H9 (cell line): ENCODE measurements at regions not wholly inside any gene's neighbourhood (a gene's known extent, or its start where the extent isn't known, plus 50 kb on each side); places are given as distances from the start of the nearest gene placed in this dataset.

Experiments used
- DNase-seq: peaks from one replicate; pipeline ENCODE4 v3.0.0-alpha.2; 2017
- H2AFZ ChIP-seq: one replicate; pipeline ENCODE4 v1.6.1; 2013; ENCODE audit warnings: mild to moderate bottlenecking, low read length, control low read depth, moderate library complexity
- H2AK5ac ChIP-seq: 2 replicates; pipeline ENCODE4 v1.6.1; 2013; ENCODE audit warnings: low read length, control low read depth, mixed read lengths; ENCODE audit not compliant: insufficient read length
- H2BK120ac ChIP-seq: one replicate; pipeline ENCODE4 v1.6.1; 2013; ENCODE audit warnings: low read depth, mild to moderate bottlenecking, low read length, control low read depth, inconsistent platforms; ENCODE audit not compliant: poor library complexity, severe bottlenecking
- H2BK12ac ChIP-seq: 2 replicates; pipeline ENCODE4 v1.6.1; 2013; ENCODE audit warnings: low read length, control low read depth, mixed read lengths, low read depth; ENCODE audit not compliant: insufficient read length
- H2BK15ac ChIP-seq: 2 replicates; pipeline ENCODE4 v1.6.1; 2013; ENCODE audit warnings: low read depth, low read length, control low read depth
- H2BK20ac ChIP-seq: one replicate; pipeline ENCODE4 v1.6.1; 2013; ENCODE audit warnings: low read depth, mild to moderate bottlenecking, low read length, control low read depth, inconsistent platforms; ENCODE audit not compliant: poor library complexity, severe bottlenecking
- H2BK5ac ChIP-seq: 2 replicates; pipeline ENCODE4 v1.6.1; 2013; ENCODE audit warnings: low read length, control low read depth, mixed read lengths; ENCODE audit not compliant: insufficient read length
- H3K14ac ChIP-seq: 2 replicates; pipeline ENCODE4 v1.6.1; 2013; ENCODE audit warnings: low read length, control low read depth; ENCODE audit not compliant: insufficient read depth
- H3K18ac ChIP-seq: 2 replicates; pipeline ENCODE4 v1.6.1; 2013; ENCODE audit warnings: low read depth, mild to moderate bottlenecking, mixed read lengths, low read length, control low read depth; ENCODE audit not compliant: insufficient read length
- H3K23ac ChIP-seq: 2 replicates; pipeline ENCODE4 v1.6.1; 2013; ENCODE audit warnings: low read length, control low read depth, mixed read lengths, low read depth; ENCODE audit not compliant: insufficient read length
- H3K23me2 ChIP-seq: 2 replicates; pipeline ENCODE4 v1.6.1; 2013; ENCODE audit warnings: low read depth, mild to moderate bottlenecking, mixed read lengths, low read length, control low read depth; ENCODE audit not compliant: insufficient read length, poor library complexity, severe bottlenecking
- H3K27ac ChIP-seq: 2 replicates; pipeline ENCODE4 v1.5.1; 2013; ENCODE audit warnings: low read length, control low read depth, mixed read lengths, low read depth; ENCODE audit not compliant: insufficient read length
- H3K27me3 ChIP-seq: 2 replicates; pipeline ENCODE4 v1.6.1; 2013; ENCODE audit warnings: low read length, control low read depth, inconsistent platforms; ENCODE audit not compliant: insufficient read depth
- H3K4ac ChIP-seq: 2 replicates; pipeline ENCODE4 v1.6.1; 2013; ENCODE audit warnings: low read depth, mild to moderate bottlenecking, control low read depth, inconsistent platforms, low read length, moderate library complexity
- H3K4me1 ChIP-seq: 2 replicates; pipeline ENCODE4 v1.6.1; 2013; ENCODE audit warnings: low read length, control low read depth, inconsistent platforms; ENCODE audit not compliant: insufficient read depth
- H3K4me2 ChIP-seq: 2 replicates; pipeline ENCODE4 v1.6.1; 2013; ENCODE audit warnings: low read length, control low read depth, mixed read lengths; ENCODE audit not compliant: insufficient read length, insufficient read depth
- H3K56ac ChIP-seq: 2 replicates; pipeline ENCODE4 v1.6.1; 2013; ENCODE audit warnings: low read depth, mild to moderate bottlenecking, mixed read lengths, low read length, control low read depth; ENCODE audit not compliant: insufficient read length
- H3K79me1 ChIP-seq: 2 replicates; pipeline ENCODE4 v1.6.1; 2013; ENCODE audit warnings: low read depth, mild to moderate bottlenecking, moderate library complexity, low read length, control low read depth, inconsistent platforms; ENCODE audit not compliant: insufficient read depth, poor library complexity, severe bottlenecking
- H3K79me2 ChIP-seq: 2 replicates; pipeline ENCODE4 v1.6.1; 2013; ENCODE audit warnings: low read length, control low read depth, inconsistent platforms; ENCODE audit not compliant: insufficient read depth
- H3K9ac ChIP-seq: 2 replicates; pipeline ENCODE4 v1.6.1; 2013; ENCODE audit warnings: low read length, control low read depth, mixed read lengths; ENCODE audit not compliant: insufficient read length; ENCODE audit errors: extremely low read depth
- H3K9me3 ChIP-seq: one replicate; pipeline ENCODE4 v1.6.1; 2013; ENCODE audit warnings: low read depth, low read length, inconsistent platforms; ENCODE audit not compliant: control insufficient read depth
- H3T11ph ChIP-seq: one replicate; pipeline ENCODE4 v1.6.1; 2013; ENCODE audit warnings: mild to moderate bottlenecking, low read length, control low read depth, inconsistent platforms
- H4K20me1 ChIP-seq: one replicate; pipeline ENCODE4 v1.6.1; 2013; ENCODE audit not compliant: control insufficient read depth, insufficient read length, insufficient read depth
- H4K5ac ChIP-seq: 2 replicates; pipeline ENCODE4 v1.6.1; 2013; ENCODE audit warnings: low read depth, mild to moderate bottlenecking, mixed read lengths, low read length, control low read depth; ENCODE audit not compliant: insufficient read length
- H4K8ac ChIP-seq: replicated peaks from 2 replicates; pipeline ENCODE4 v1.6.1; 2013; ENCODE audit warnings: low read length, control low read depth, mixed read lengths, low read depth; ENCODE audit not compliant: insufficient read length
- H4K91ac ChIP-seq: 2 replicates; pipeline ENCODE4 v1.6.1; 2013; ENCODE audit warnings: low read depth, mild to moderate bottlenecking, moderate library complexity, mixed read lengths, low read length, control low read depth; ENCODE audit not compliant: insufficient read length
- H3K27ac Mint-ChIP-seq, 3 experiments: 2 replicates in 2 of 3; 3 replicates in 1 of 3; pipeline ENCODE4 v1.8.0; 2020 to 2021; ENCODE audit warnings: mixed read lengths in 3 of 3, mild to moderate bottlenecking in 1 of 3, moderate library complexity in 1 of 3
- H3K27me3 Mint-ChIP-seq: 2 replicates; pipeline ENCODE4 v1.8.0; 2021; ENCODE audit warnings: low read depth, mild to moderate bottlenecking, moderate library complexity, mixed read lengths
- H3K36me3 Mint-ChIP-seq, 3 experiments: 2 replicates in 2 of 3; 3 replicates in 1 of 3; pipeline ENCODE4 v1.8.0; 2020 to 2021; ENCODE audit warnings: low read depth in 3 of 3, mixed read lengths in 3 of 3; ENCODE audit not compliant: insufficient read depth in 1 of 3
- H3K4me1 Mint-ChIP-seq, 2 experiments: 2 replicates each; pipeline ENCODE4 v1.8.0; 2020; ENCODE audit warnings: mixed read lengths in 2 of 2
- H3K4me3 Mint-ChIP-seq, 2 experiments: 2 replicates in 1 of 2; 3 replicates in 1 of 2; pipeline ENCODE4 v1.8.0; 2020 to 2021; ENCODE audit warnings: mild to moderate bottlenecking in 2 of 2, mixed read lengths in 2 of 2, moderate library complexity in 1 of 2
- H3K9me3 Mint-ChIP-seq, 2 experiments: 2 replicates in 1 of 2; 3 replicates in 1 of 2; pipeline ENCODE4 v1.8.0; 2020; ENCODE audit warnings: mild to moderate bottlenecking in 2 of 2, mixed read lengths in 2 of 2, moderate library complexity in 1 of 2
- CTCF ChIP-seq: fragments of 200-600 bp; sonication (generic); conservative IDR thresholded peaks from 3 replicates; pipeline ENCODE4 v1.8.0; 2021; ENCODE audit warnings: antibody characterized with exemption, mild to moderate bottlenecking
- WGBS: extraction: QIAGEN DNeasy Blood & Tissue Kit; methylation state at CpG from one replicate; pipeline ENCODE4 v1.1.7; 2013; ENCODE audit warnings: missing lambda C conversion rate, low lambda C conversion rate, mixed read lengths; ENCODE audit not compliant: insufficient read length; ENCODE audit errors: extremely low coverage; 5-methylcytosine and 5-hydroxymethylcytosine counted together

DNA sequence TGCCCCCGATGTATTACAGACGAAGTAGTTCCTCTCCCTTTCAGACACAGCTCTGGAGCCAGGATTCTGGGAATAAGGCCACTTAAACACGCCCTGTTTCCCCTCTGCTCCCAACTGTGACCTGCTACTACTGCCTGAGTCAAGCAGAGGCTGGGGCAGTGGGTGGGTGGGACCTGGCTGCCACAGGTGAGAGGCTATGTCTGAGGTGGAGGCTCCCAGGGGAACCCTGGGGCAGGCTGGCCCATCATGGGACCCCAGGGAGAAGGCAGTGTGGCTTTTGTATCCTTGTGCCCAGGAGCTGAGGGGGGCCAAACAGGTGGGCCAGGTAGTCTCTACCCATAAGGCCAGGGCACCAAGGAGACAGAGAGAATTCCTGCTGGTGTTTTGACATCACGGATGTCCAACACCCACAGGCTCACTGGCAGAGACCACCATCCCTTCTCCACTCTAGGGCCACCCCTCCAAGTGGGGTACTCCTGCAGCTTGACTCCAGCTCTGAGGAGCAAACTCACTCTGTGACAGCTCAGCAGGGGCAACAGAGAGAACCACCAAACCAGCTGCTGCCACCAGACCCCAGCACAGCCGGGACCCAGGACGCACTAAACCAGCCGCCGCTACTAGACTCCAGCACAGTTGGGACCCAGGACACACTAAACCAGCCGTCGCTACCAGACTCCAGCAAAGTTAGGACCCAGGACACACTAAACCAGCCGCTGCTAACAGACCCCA, 105.3 kb upstream of the SMURF2 start:
- H3K23me2 ChIP-seq = no peaks in the 10 kb centered on the region
- no peak overlapping the region for H3T11ph ChIP-seq
- no peak overlapping the region for H2BK15ac ChIP-seq
- H2BK5ac ChIP-seq = no peak overlapping the region
- Mint-ChIP-seq H3K36me3 (peaks cover 0 to 3% (median 2%) of the 10 kb centered on the region in 3 experiments; a peak in 4 of 7 replicates), H3K27me3 (no peaks in the 10 kb centered on the region), H3K27ac (no peak overlapping the region; a peak in 1 of 7 replicates), H3K9me3 (no peaks in the 10 kb centered on the region), H3K4me3 (no peak overlapping the region), H3K4me1 (no peaks in the 10 kb centered on the region)
- no peaks in the 10 kb centered on the region for H3K4me1 ChIP-seq
- no CpG with 5 or more reads among the region's 11 CpGs for WGBS
- H3K79me2 ChIP-seq = no peaks in the 10 kb centered on the region
- H2BK120ac ChIP-seq = no peak overlapping the region
- no peak overlapping the region for H4K5ac ChIP-seq
- H3K18ac ChIP-seq = no peak overlapping the region
- no peak overlapping the region for H3K4ac ChIP-seq
- H3K4me2 ChIP-seq = no peak overlapping the region
- no peak overlapping the region for H2BK20ac ChIP-seq
- H3K9ac ChIP-seq = no peak overlapping the region
- no peaks in the 10 kb centered on the region for H4K20me1 ChIP-seq
- H4K8ac ChIP-seq = no peak overlapping the region
- H3K23ac ChIP-seq = no peak overlapping the region
- no peak overlapping the region for H3K27ac ChIP-seq
- H2BK12ac ChIP-seq = no peak overlapping the region
- no peak overlapping the region for H2AFZ ChIP-seq
- no peak for DNase-seq
- no peak overlapping the region for H2AK5ac ChIP-seq
- no peak overlapping the region for H4K91ac ChIP-seq
- no peak for TF ChIP-seq CTCF
- H3K79me1 ChIP-seq = no peaks in the 10 kb centered on the region
- no peak overlapping the region for H3K14ac ChIP-seq
- no peaks in the 10 kb centered on the region for H3K27me3 ChIP-seq
- H3K9me3 ChIP-seq = no peaks in the 10 kb centered on the region
- H3K56ac ChIP-seq = no peak overlapping the region
